HL-60 (cell line): ENCODE measurements at regions not wholly inside any gene's neighbourhood (a gene's known extent, or its start where the extent isn't known, plus 50 kb on each side); places are given as distances from the start of the nearest gene placed in this dataset.
"Not testable (repeated sequence)": the region's sequence is repeated elsewhere in the genome, so short reads cannot be mapped to it uniquely, and the experiment has no call there.

Experiments
- DNase-seq, 2 experiments: peaks; one replicate each; pipeline ENCODE4 v3.0.0-alpha.2; 2010 to 2020; ENCODE audit warnings: low read depth in 1 of 2, low spot score in 1 of 2
- H3K27ac ChIP-seq: fragments of 250-450 bp; sonication (Bioruptor Pico); replicated peaks from 2 replicates; pipeline ENCODE4 v1.5.1; 2020; ENCODE audit warnings: mild to moderate bottlenecking, moderate library complexity
- H3K27me3 ChIP-seq: fragments of 250-450 bp; sonication (Bioruptor Pico); 2 replicates; pipeline ENCODE4 v1.5.1; 2021; ENCODE audit warnings: mild to moderate bottlenecking, moderate library complexity; ENCODE audit not compliant: insufficient read depth, poor library complexity, severe bottlenecking
- H3K4me3 ChIP-seq: replicated peaks from 2 replicates; pipeline ENCODE4 v1.5.1; 2011; ENCODE audit warnings: mild to moderate bottlenecking, control low read depth, low read length; ENCODE audit not compliant: insufficient read depth
- CTCF ChIP-seq: IDR thresholded peaks from one replicate; pipeline ENCODE4 v1.5.1; 2011; ENCODE audit warnings: low read length, control low read depth, inconsistent platforms; ENCODE audit not compliant: insufficient read depth
- GABPA ChIP-seq: IDR thresholded peaks from 2 replicates; pipeline ENCODE4 v1.6.1; 2012; ENCODE audit warnings: low read depth
- POLR2AphosphoS5 ChIP-seq: IDR thresholded peaks from 2 replicates; pipeline ENCODE4 v1.6.1; 2012; ENCODE audit warnings: low read depth
- REST ChIP-seq: IDR thresholded peaks from 2 replicates; pipeline ENCODE4 v1.6.1; 2012; ENCODE audit warnings: low read depth; ENCODE audit not compliant: insufficient replicate concordance
- SPI1 ChIP-seq: IDR thresholded peaks from 2 replicates; pipeline ENCODE4 v1.6.1; 2012; ENCODE audit warnings: low read depth, mild to moderate bottlenecking, borderline replicate concordance

GRCh38 chr2:186424265-186424664 is 61.8 kb upstream of the ZC3H15 start:
- DNase-seq: no peak
- TF ChIP-seq REST (no peak), CTCF (no peak), POLR2AphosphoS5 (no peak), SPI1 (no peak), GABPA (no peak)
- no peaks in the 10 kb centered on the region for H3K27me3 ChIP-seq
- H3K27ac ChIP-seq: no peak overlapping the region
- H3K4me3 ChIP-seq: no peak overlapping the region

GRCh38 chr2:186425576-186425975 is 60.5 kb upstream of the ZC3H15 start:
- Histone ChIP-seq H3K27ac (no peak overlapping the region), H3K27me3 (no peaks in the 10 kb centered on the region), H3K4me3 (no peak overlapping the region)
- TF ChIP-seq SPI1: no peak
- TF ChIP-seq REST: no peak
- no peak for TF ChIP-seq POLR2AphosphoS5
- no peak for TF ChIP-seq GABPA
- no peak for TF ChIP-seq CTCF
- DNase-seq: no peak

- no peak for TF ChIP-seq CTCF
- 0 out of 2 replicates have a peak, but pooled peaks have one; percentile 12 for TF ChIP-seq SPI1
- TF ChIP-seq REST: no peak
- TF ChIP-seq GABPA: no peak
- TF ChIP-seq POLR2AphosphoS5: no peak
- no peak for DNase-seq
- H3K27ac ChIP-seq: no peak overlapping the region
- H3K27me3 ChIP-seq: no peaks in the 10 kb centered on the region
- H3K4me3 ChIP-seq: no peak overlapping the region
These were observed 59.7 kb upstream of the ZC3H15 start for GRCh38 chr2:186426153-186427016.

GRCh38 chr2:186427017-186427350 is 59.1 kb upstream of the ZC3H15 start:
- H3K27me3 ChIP-seq, H3K4me3 ChIP-seq, H3K27ac ChIP-seq, DNase-seq: not testable (repeated sequence)
